Testis (tissue), 2 donors: ENCODE measurements at regions not wholly inside any gene's neighbourhood (a gene's known extent, or its start where the extent isn't known, plus 50 kb on each side); places are given as distances from the start of the nearest gene placed in this dataset.
"Not testable (repeated sequence)": the region's sequence is repeated elsewhere in the genome, so short reads cannot be mapped to it uniquely, and the experiment has no call there.

Experiments
- DNase-seq: peaks from one replicate; pipeline ENCODE4 v3.0.0-alpha.2; 2019
- H3K27ac ChIP-seq, 2 donors: fragments of 200-600 bp; sonication (generic); one replicate each; pipeline ENCODE4 v1.5.1; 2019
- H3K27me3 ChIP-seq: fragments of 200-600 bp; sonication (generic); one replicate; pipeline ENCODE4 v1.5.1; 2019
- H3K36me3 ChIP-seq: fragments of 200-600 bp; sonication (generic); one replicate; pipeline ENCODE4 v1.5.1; 2017; ENCODE audit warnings: low read depth; ENCODE audit errors: missing control alignments
- H3K4me1 ChIP-seq: fragments of 200-600 bp; sonication (generic); one replicate; pipeline ENCODE4 v1.5.1; 2019
- H3K4me3 ChIP-seq, 2 donors: fragments of 200-600 bp; sonication (generic); one replicate each; pipeline ENCODE4 v1.5.1; 2017 to 2019
- H3K9me3 ChIP-seq: fragments of 200-600 bp; sonication (generic); one replicate; pipeline ENCODE4 v1.5.1; 2017
- CTCF ChIP-seq, 3 experiments: fragments of 450-650 bp in 2 of 3; fragments of 200-600 bp in 1 of 3; sonication (generic) in 1 of 3; IDR thresholded peaks; one replicate each; pipeline ENCODE4 v1.5.1; 2016 to 2019; ENCODE audit warnings: antibody characterized with exemption in 3 of 3, mild to moderate bottlenecking in 2 of 3, moderate library complexity in 1 of 3
- POLR2A ChIP-seq: fragments of 450-650 bp; IDR thresholded peaks from one replicate; pipeline ENCODE4 v1.6.1; 2017; ENCODE audit warnings: antibody characterized with exemption, mild to moderate bottlenecking, moderate library complexity
- WGBS, 2 donors: methylation state at CpG; one replicate each; pipeline ENCODE4 v1.1.5; 2018; 5-methylcytosine and 5-hydroxymethylcytosine counted together
- intact Hi-C: fragments of 100-400 bp; cut with DNase I; formaldehyde crosslinking; loops from one replicate; pipeline ENCODE4 v1.15.1; 2023; ENCODE audit warnings: low total_unique reads

DNA sequence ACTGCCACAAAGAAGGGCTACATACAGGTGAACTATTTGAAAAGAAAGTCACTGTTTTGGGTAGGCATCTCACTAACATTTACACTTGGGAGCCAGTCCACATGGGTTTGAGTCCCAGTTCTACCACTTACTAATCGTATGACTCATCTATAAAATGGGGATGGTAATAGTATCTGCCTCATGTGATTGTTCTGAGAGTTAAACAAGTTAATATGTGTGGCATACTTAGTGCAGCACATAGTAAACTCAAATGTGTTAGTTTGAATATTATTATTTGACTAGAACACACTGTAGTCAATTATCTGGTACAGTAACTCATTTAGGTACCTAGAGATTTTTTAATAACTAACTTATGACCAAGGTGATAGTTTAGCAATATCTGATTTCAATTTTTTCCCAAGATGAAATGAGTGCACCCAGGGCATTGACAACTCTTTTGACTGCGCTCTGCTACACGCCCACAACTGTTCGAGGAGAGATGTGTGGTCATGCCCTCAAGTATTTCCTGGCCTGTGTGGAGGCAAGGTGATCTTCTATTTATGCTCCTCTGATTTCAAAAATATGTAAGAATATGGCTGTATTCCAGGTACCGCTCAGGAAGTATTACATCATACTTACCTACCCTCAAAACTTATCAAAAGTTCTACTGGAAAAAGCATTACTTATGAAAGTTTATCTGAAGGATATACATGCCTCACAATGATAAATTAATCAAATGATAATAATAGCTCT is 210.6 kb upstream of the EGLN3 start:
- Histone ChIP-seq H3K4me3 (no peak overlapping the region), H3K27me3 (no peaks in the 10 kb centered on the region), H3K36me3 (no peaks in the 10 kb centered on the region), H3K4me1 (no peaks in the 10 kb centered on the region), H3K9me3 (no peaks in the 10 kb centered on the region), H3K27ac (no peak overlapping the region)
- intact Hi-C loops: no loop called here
- TF ChIP-seq POLR2A: no peak
- 90 to 96% methylated on average over 5 of the region's 5 CpGs for WGBS, 2 donors
- DNase-seq: no peak

DNA sequence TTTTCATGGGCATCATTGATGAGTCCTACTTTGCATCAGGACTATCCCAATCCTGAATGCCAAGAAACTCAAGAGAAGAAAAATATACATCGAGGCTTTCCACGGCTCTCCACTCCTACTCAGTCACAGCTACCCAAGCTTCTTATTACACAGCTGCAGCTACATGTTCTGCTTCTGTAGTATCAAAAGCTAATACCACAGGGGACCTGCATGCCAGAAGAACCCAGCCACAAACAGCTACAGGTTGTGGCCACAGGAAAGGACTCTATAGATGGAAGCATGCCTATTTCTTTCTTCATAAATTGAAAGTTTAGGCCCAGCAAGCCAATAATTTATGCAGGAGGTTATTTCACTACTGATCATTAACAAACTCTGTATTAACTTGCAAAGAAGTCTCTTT is 209.7 kb upstream of the EGLN3 start:
- Histone ChIP-seq H3K9me3 (no peaks in the 10 kb centered on the region), H3K36me3 (no peaks in the 10 kb centered on the region), H3K4me3 (no peak overlapping the region), H3K27me3 (no peaks in the 10 kb centered on the region), H3K27ac (no peak overlapping the region), H3K4me1 (no peaks in the 10 kb centered on the region)
- TF ChIP-seq CTCF (IDR thresholded peaks at IDR 0.05) (no peak), POLR2A (no peak)
- WGBS, 2 donors: 89 to 100% methylated on average over 2 of the region's 2 CpGs
- DNase-seq: no peak
- intact Hi-C loops: no loop called here

- H3K36me3 ChIP-seq: no peaks in the 10 kb centered on the region
- intact Hi-C loops: no loop called here
- no peak for TF ChIP-seq CTCF (IDR thresholded peaks at IDR 0.05)
- no peak for TF ChIP-seq POLR2A
- no peak for DNase-seq
- no peaks in the 10 kb centered on the region for H3K27me3 ChIP-seq
- no peaks in the 10 kb centered on the region for H3K4me1 ChIP-seq
- no peaks in the 10 kb centered on the region for H3K9me3 ChIP-seq
- H3K27ac ChIP-seq: no peak overlapping the region
- WGBS, 2 donors: 94 to 96% methylated on average over 2 of the region's 2 CpGs
- no peak overlapping the region for H3K4me3 ChIP-seq
These were observed 206.8 kb upstream of the EGLN3 start for GRCh38 chr14:34157651-34158050.

DNA sequence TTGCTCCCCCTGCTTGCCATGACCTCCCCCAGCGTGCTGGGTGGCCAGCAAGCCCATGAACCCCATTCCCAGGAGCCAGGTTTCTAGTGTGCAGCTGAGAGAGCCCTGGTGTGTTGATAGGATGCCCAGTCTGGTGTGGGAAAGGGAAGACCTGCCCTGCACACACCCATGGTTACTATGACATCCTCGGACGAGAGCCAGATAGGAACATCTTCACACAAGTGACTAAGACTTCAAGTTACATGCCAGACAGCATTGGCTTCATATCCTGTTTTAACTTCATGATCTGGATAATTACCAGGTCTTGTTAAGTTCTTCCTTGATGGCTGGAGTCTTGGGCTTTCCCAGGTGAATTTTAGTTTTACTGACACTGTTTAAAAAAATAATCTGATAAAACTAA is 196.6 kb upstream of the EGLN3 start:
- TF ChIP-seq POLR2A: no peak
- DNase-seq: no peak
- Histone ChIP-seq H3K36me3 (no peaks in the 10 kb centered on the region), H3K27me3 (no peaks in the 10 kb centered on the region), H3K27ac (no peak overlapping the region), H3K9me3 (no peaks in the 10 kb centered on the region), H3K4me1 (no peaks in the 10 kb centered on the region), H3K4me3 (no peak overlapping the region)
- intact Hi-C loops: no loop called here
- 58 to 84% methylated on average over 3 of the region's 3 CpGs for WGBS, 2 donors

- H3K9me3 ChIP-seq, H3K4me1 ChIP-seq, H3K27me3 ChIP-seq, intact Hi-C loops, H3K36me3 ChIP-seq, DNase-seq, H3K27ac ChIP-seq, H3K4me3 ChIP-seq: not testable (repeated sequence)
- WGBS, 2 donors: 63 to 70% methylated on average over 5 to 6 of the region's 6 CpGs
These were observed 189.3 kb upstream of the EGLN3 start for GRCh38 chr14:34140127-34140526.

DNA sequence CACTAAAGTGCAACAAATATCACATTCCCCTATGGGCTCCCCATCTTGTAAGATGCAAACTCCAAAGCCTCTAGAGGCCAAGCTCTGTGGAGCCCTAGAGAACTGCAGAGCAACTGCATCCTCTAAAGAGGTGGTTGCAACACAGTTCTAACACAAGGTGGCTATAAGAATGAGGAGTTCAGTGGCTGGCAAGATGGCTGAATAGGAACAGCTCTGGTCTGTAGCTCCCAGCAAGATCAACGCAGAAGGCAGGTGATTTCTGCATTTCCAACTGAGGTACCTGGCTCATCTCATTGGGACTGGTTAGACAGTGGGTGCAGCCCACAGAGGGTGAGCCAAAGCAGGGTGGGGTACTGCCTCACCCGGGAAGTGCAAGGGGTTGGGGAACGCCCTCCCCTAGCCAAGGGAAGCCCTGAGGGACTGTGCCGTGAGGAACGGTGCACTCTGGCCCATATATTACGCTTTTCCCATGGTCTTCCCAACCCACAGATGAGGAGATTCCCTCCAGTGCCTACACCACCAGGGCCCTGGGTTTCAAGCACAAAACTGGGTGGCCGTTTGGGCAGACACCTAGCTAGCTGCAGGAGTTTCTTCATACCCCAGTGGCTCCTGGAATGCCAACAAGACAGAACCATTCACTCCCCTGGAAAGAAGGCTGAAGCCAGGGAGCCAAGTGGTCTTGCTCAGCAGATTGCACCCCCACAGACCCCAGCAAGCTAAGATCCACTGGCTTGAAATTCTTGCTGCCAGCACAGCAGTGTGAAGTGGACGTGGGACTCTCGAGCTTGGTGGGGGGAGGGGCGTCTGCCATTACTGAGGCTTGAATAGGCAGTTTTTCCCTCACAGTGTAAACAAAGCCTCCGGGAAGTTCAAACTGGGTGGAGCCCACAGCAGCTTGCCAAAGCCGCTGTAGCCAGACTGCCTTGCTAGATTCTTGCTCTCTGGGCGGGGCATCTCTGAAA is 188.6 kb upstream of the EGLN3 start:
- intact Hi-C loops, H3K27ac ChIP-seq, H3K9me3 ChIP-seq, H3K36me3 ChIP-seq, H3K4me1 ChIP-seq, H3K4me3 ChIP-seq, H3K27me3 ChIP-seq: not testable (repeated sequence)
- 64 to 84% methylated on average over 8 to 13 of the region's 13 CpGs for WGBS, 2 donors
- DNase-seq: peak; percentile 26
